ENCODE measurements at regions not wholly inside any gene's neighbourhood (a gene's known extent, or its start where the extent isn't known, plus 50 kb on each side); places are given as distances from the start of the nearest gene placed in this dataset.

DNA sequence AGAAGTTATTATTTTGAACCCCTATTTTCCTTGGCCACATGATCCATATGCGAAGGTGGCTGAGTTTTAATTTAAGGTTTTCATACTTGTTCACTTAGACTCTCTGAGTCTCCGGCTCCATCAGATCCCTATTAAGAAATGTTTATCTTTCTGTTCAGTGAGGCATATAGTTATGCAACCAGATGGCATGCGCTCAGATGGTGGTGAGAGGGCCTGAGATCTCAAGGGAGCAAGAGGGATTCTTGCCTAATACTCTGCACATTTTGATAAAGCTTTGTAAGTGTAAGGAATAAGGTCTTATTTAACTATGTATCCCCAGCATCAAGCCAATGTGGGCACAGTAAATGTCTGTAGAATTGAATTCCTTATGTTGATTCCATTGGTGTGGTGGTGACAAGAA lies 78.9 kb upstream of the DPH6 start:
- H3K4me3 ChIP-seq (ENCODE audit: insufficient read depth, low read depth, low read length, poor library complexity, severe bottlenecking): no peak overlapping the region
- H3K36me3 ChIP-seq (ENCODE audit: control insufficient read depth, insufficient read depth, low read length): no peaks in the 10 kb centered on the region
- H3K27me3 ChIP-seq (replicated peaks; ENCODE audit: control insufficient read depth, insufficient read depth, low read length, poor library complexity, severe bottlenecking): no peaks in the 10 kb centered on the region
- no peaks in the 10 kb centered on the region for H3K9me3 ChIP-seq (ENCODE audit: control insufficient read depth, low read length)
- no peak for DNase-seq
- H3K27ac ChIP-seq (ENCODE audit: insufficient read depth, low read length, poor library complexity, severe bottlenecking): no peak overlapping the region
- H3K4me1 ChIP-seq (ENCODE audit: control insufficient read depth, insufficient read depth, low read length, poor library complexity, severe bottlenecking): no peaks in the 10 kb centered on the region

DNA sequence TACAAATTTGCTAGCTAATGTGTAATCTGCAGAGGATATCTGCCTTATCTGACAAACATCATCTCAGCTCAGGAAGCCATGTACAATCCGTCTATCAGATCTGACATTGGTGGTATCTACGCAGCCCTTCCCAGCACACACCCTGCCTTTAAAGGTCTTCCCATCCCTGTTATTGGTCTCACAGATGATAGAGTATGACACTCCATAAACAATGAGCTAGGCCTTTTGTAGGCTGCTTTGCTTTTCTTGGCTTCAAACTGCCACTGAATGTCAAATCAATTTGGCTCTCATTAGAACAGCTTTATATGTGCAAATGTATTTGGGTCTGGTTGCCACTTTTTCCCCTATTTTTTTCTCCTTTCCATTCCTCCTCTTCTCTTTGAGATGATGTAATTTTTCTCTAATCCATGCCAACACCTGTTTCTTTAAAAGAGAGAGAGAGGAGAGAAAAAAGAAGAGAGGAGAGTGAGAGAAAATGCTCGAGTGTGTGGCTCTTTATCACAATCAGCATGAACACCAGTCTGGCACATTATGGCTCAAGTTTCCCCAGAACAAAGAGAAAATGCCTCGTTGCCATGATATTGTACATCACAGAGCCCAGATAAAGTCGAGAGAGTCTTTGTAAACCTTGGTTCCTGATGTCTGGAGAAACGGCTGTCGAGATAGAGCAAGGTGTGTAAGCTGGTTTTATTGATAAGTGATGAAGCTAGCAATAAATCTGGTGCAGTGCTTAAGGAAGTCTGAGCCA lies 80.8 kb upstream of the DPH6 start:
- Histone ChIP-seq H3K4me3 (ENCODE audit: insufficient read depth, low read depth, low read length, poor library complexity, severe bottlenecking) (no peak overlapping the region), H3K9me3 (ENCODE audit: control insufficient read depth, low read length) (no peaks in the 10 kb centered on the region), H3K4me1 (ENCODE audit: control insufficient read depth, insufficient read depth, low read length, poor library complexity, severe bottlenecking) (no peaks in the 10 kb centered on the region), H3K27ac (ENCODE audit: insufficient read depth, low read length, poor library complexity, severe bottlenecking) (no peak overlapping the region), H3K36me3 (ENCODE audit: control insufficient read depth, insufficient read depth, low read length) (no peaks in the 10 kb centered on the region), H3K27me3 (replicated peaks; ENCODE audit: control insufficient read depth, insufficient read depth, low read length, poor library complexity, severe bottlenecking) (no peaks in the 10 kb centered on the region)
- DNase-seq: no peak

DNA sequence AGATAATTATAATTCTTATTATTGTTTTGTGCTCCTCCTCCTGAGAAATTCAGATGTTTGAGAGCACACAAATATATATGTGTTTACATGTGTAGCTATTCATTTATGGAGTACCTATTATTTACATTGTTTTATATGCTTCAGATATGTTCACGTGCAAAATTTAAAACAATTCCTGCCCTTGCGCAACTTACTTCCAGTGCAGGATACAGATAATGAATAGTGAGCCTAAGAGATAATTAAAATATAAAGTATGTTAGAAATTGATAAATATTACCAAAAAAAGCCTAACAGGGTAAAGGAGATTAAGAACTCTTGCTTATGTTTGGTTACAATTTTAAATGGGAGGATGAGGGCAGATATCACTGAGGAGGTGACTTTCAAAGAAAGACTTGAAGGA lies 81.7 kb upstream of the DPH6 start:
- Histone ChIP-seq H3K27me3 (replicated peaks; ENCODE audit: control insufficient read depth, insufficient read depth, low read length, poor library complexity, severe bottlenecking) (no peaks in the 10 kb centered on the region), H3K9me3 (ENCODE audit: control insufficient read depth, low read length) (no peaks in the 10 kb centered on the region), H3K27ac (ENCODE audit: insufficient read depth, low read length, poor library complexity, severe bottlenecking) (no peak overlapping the region), H3K4me1 (ENCODE audit: control insufficient read depth, insufficient read depth, low read length, poor library complexity, severe bottlenecking) (no peaks in the 10 kb centered on the region), H3K4me3 (ENCODE audit: insufficient read depth, low read depth, low read length, poor library complexity, severe bottlenecking) (no peak overlapping the region), H3K36me3 (ENCODE audit: control insufficient read depth, insufficient read depth, low read length) (no peaks in the 10 kb centered on the region)
- no peak for DNase-seq

DNA sequence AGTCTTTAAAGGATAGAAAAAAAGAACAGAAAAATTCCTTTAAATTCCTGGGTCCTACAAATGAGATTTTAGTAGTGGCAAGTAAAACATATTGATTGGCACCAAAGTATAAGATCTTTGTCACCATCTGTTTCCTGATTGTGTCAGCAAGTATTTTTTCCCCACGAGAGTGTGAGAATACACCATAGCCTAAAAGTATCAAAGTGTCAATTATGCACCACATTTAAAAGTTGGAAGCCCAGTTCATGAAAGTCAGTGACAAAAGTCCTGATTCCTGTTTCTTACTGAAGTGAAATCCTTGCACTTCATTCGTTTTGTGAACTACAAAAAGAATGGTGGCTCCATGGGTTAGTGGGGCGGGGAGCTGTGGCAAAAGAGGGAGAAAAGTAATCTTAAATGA lies 83.8 kb upstream of the DPH6 start:
- Histone ChIP-seq H3K36me3 (ENCODE audit: control insufficient read depth, insufficient read depth, low read length) (no peaks in the 10 kb centered on the region), H3K27me3 (replicated peaks; ENCODE audit: control insufficient read depth, insufficient read depth, low read length, poor library complexity, severe bottlenecking) (no peaks in the 10 kb centered on the region), H3K4me1 (ENCODE audit: control insufficient read depth, insufficient read depth, low read length, poor library complexity, severe bottlenecking) (no peaks in the 10 kb centered on the region), H3K4me3 (ENCODE audit: insufficient read depth, low read depth, low read length, poor library complexity, severe bottlenecking) (no peak overlapping the region), H3K27ac (ENCODE audit: insufficient read depth, low read length, poor library complexity, severe bottlenecking) (no peak overlapping the region), H3K9me3 (ENCODE audit: control insufficient read depth, low read length) (no peaks in the 10 kb centered on the region)
- DNase-seq: no peak

DNA sequence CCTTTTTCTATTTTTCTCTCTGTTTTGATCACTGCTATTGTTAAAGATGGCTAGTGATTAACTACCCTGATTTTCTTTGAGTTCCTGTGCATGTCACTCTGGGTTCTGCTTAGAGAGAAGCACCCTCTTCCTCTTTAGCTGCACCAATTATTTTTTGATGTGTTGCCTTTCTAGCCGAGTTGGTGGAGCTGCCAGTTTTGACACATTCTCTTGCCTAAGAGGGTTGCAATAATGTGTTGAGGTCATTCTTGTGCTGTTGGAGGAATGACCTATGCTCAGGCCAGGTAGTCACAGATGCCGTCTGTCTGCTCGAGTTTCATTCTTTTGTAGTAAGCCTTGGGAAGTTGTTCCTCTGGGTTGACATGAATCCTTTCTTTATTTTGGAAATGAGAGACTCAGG lies 84.6 kb upstream of the DPH6 start:
- Histone ChIP-seq H3K27ac (ENCODE audit: insufficient read depth, low read length, poor library complexity, severe bottlenecking) (no peak overlapping the region), H3K27me3 (replicated peaks; ENCODE audit: control insufficient read depth, insufficient read depth, low read length, poor library complexity, severe bottlenecking) (no peaks in the 10 kb centered on the region), H3K36me3 (ENCODE audit: control insufficient read depth, insufficient read depth, low read length) (no peaks in the 10 kb centered on the region), H3K4me3 (ENCODE audit: insufficient read depth, low read depth, low read length, poor library complexity, severe bottlenecking) (no peak overlapping the region), H3K4me1 (ENCODE audit: control insufficient read depth, insufficient read depth, low read length, poor library complexity, severe bottlenecking) (no peaks in the 10 kb centered on the region), H3K9me3 (ENCODE audit: control insufficient read depth, low read length) (no peaks in the 10 kb centered on the region)
- no peak for DNase-seq

DNA sequence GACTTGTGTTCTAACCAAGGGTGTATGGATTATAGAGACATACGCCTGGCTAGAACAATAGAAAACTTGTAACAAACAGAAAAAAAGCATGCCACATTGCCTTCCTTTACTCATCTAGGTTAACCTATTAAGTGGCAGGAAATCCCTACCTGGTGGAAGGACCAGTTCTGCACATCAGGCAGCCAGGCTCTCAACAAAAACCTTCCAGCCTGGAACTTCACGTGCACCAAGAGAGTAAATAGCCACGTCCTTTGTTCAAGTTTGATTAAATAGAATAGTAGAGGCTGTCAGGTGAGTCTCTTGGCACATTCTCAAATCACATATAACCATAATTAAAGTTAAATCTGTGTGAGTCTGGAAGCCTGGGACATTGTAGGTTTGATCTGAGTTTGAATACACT lies 85.0 kb upstream of the DPH6 start:
- DNase-seq: no peak
- Histone ChIP-seq H3K36me3 (ENCODE audit: control insufficient read depth, insufficient read depth, low read length) (no peaks in the 10 kb centered on the region), H3K4me3 (ENCODE audit: insufficient read depth, low read depth, low read length, poor library complexity, severe bottlenecking) (no peak overlapping the region), H3K4me1 (ENCODE audit: control insufficient read depth, insufficient read depth, low read length, poor library complexity, severe bottlenecking) (no peaks in the 10 kb centered on the region), H3K27me3 (replicated peaks; ENCODE audit: control insufficient read depth, insufficient read depth, low read length, poor library complexity, severe bottlenecking) (no peaks in the 10 kb centered on the region), H3K9me3 (ENCODE audit: control insufficient read depth, low read length) (no peaks in the 10 kb centered on the region), H3K27ac (ENCODE audit: insufficient read depth, low read length, poor library complexity, severe bottlenecking) (no peak overlapping the region)

DNA sequence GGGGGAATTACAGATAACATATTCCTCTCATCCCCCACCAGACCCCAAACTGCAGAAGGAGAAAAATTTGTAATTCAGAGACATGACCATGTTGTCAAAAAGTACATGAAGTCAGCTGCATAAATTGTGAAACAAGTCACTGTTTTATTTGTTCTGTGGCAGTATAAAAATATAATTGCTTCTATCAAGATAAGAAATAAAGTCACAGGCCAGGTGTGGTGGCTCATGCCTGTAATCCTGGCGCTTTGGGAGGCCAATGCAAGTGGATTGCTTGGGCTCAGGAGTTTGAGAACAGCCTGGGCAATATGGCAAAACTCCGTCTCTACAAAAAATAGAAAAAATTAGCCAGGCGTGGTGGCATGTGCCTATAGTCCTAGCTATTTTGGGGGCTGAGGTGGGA lies 87.7 kb upstream of the DPH6 start:
- H3K4me1 ChIP-seq (ENCODE audit: control insufficient read depth, insufficient read depth, low read length, poor library complexity, severe bottlenecking): no peaks in the 10 kb centered on the region
- H3K9me3 ChIP-seq (ENCODE audit: control insufficient read depth, low read length): no peaks in the 10 kb centered on the region
- no peaks in the 10 kb centered on the region for H3K27me3 ChIP-seq (replicated peaks; ENCODE audit: control insufficient read depth, insufficient read depth, low read length, poor library complexity, severe bottlenecking)
- H3K27ac ChIP-seq (ENCODE audit: insufficient read depth, low read length, poor library complexity, severe bottlenecking): no peak overlapping the region
- DNase-seq: no peak
- H3K4me3 ChIP-seq (ENCODE audit: insufficient read depth, low read depth, low read length, poor library complexity, severe bottlenecking): no peak overlapping the region
- no peaks in the 10 kb centered on the region for H3K36me3 ChIP-seq (ENCODE audit: control insufficient read depth, insufficient read depth, low read length)

DNA sequence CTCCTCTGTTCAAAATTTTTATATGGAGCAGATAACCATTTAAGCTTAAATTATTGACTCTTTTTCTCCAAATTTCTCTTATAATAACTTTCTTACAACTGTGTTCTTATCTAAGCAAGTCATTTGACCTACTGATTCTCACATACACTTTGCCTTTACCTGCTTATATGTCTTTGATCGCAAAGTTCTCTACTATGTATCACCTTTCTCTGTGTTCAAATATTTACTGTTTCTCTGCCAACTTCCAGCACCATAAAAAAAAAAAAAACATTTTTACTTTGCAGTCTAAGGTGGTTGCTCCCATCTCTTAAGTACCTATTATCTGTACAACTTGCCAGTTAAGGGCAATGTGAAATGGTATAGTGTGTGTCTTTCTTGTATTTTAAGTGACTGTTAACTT lies 100.8 kb upstream of the DPH6 start:
- no peak overlapping the region for H3K4me3 ChIP-seq (ENCODE audit: insufficient read depth, low read depth, low read length, poor library complexity, severe bottlenecking)
- no peaks in the 10 kb centered on the region for H3K36me3 ChIP-seq (ENCODE audit: control insufficient read depth, insufficient read depth, low read length)
- no peaks in the 10 kb centered on the region for H3K4me1 ChIP-seq (ENCODE audit: control insufficient read depth, insufficient read depth, low read length, poor library complexity, severe bottlenecking)
- no peaks in the 10 kb centered on the region for H3K27me3 ChIP-seq (replicated peaks; ENCODE audit: control insufficient read depth, insufficient read depth, low read length, poor library complexity, severe bottlenecking)
- H3K27ac ChIP-seq (ENCODE audit: insufficient read depth, low read length, poor library complexity, severe bottlenecking): no peak overlapping the region
- H3K9me3 ChIP-seq (ENCODE audit: control insufficient read depth, low read length): no peaks in the 10 kb centered on the region
- DNase-seq: no peak

DNA sequence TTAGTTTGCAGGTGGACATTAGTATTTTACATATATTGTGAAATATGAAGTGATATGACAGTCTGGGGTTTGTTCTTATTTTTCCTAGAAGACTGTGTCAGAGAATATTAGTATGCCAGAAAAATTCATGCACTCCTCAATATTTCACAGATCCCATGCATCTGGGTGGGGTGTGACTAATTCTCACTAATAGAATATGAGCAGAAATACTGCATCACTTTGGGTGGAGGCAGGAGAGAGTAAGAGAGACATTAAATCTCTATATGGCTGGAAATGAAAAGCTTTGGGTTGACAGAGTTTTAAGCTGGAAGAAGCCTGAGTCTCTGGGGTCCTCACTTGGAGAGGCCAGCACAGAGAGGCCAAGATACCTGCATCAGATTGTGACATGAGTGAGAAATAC lies 101.3 kb upstream of the DPH6 start:
- no peaks in the 10 kb centered on the region for H3K4me1 ChIP-seq (ENCODE audit: control insufficient read depth, insufficient read depth, low read length, poor library complexity, severe bottlenecking)
- no peak overlapping the region for H3K27ac ChIP-seq (ENCODE audit: insufficient read depth, low read length, poor library complexity, severe bottlenecking)
- no peak for DNase-seq
- H3K36me3 ChIP-seq (ENCODE audit: control insufficient read depth, insufficient read depth, low read length): no peaks in the 10 kb centered on the region
- no peak overlapping the region for H3K4me3 ChIP-seq (ENCODE audit: insufficient read depth, low read depth, low read length, poor library complexity, severe bottlenecking)
- H3K9me3 ChIP-seq (ENCODE audit: control insufficient read depth, low read length): no peaks in the 10 kb centered on the region
- no peaks in the 10 kb centered on the region for H3K27me3 ChIP-seq (replicated peaks; ENCODE audit: control insufficient read depth, insufficient read depth, low read length, poor library complexity, severe bottlenecking)

DNA sequence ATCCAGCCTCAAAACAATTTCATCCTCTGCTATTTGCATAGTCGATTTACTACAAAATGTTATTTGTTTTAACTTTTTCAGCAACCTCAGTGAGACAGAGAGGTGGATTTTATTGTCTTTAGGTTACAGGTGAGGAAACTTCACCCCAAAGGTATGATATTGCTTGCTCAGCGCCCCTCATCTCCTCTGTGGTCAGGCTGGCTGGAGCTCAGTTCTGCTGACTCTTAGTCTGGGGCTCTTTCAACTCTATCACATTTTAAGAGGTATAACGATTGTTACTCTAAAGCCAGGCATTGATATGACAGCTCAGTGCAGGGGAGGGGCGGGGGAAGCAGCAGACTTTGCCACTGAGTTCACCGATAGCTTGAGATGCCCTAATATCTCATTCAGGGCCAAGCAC lies 103.0 kb upstream of the DPH6 start:
- H3K27ac ChIP-seq (ENCODE audit: insufficient read depth, low read length, poor library complexity, severe bottlenecking): no peak overlapping the region
- H3K4me3 ChIP-seq (ENCODE audit: insufficient read depth, low read depth, low read length, poor library complexity, severe bottlenecking): no peak overlapping the region
- no peaks in the 10 kb centered on the region for H3K36me3 ChIP-seq (ENCODE audit: control insufficient read depth, insufficient read depth, low read length)
- H3K9me3 ChIP-seq (ENCODE audit: control insufficient read depth, low read length): no peaks in the 10 kb centered on the region
- H3K27me3 ChIP-seq (replicated peaks; ENCODE audit: control insufficient read depth, insufficient read depth, low read length, poor library complexity, severe bottlenecking): no peaks in the 10 kb centered on the region
- no peak for DNase-seq
- no peaks in the 10 kb centered on the region for H3K4me1 ChIP-seq (ENCODE audit: control insufficient read depth, insufficient read depth, low read length, poor library complexity, severe bottlenecking)

Measured in effector memory CD4-positive, alpha-beta T cell (primary cell).